NB4 (cell line): ENCODE measurements at regions not wholly inside any gene's neighbourhood (a gene's known extent, or its start where the extent isn't known, plus 50 kb on each side); places are given as distances from the start of the nearest gene placed in this dataset.

Source experiments
- DNase-seq: peaks from one replicate; pipeline ENCODE4 v3.0.0; 2010; ENCODE audit warnings: low read depth
- H3K4me3 ChIP-seq: one replicate; pipeline ENCODE4 v1.5.1; 2011; ENCODE audit warnings: mild to moderate bottlenecking, low read depth, low read length, moderate library complexity
- MYC ChIP-seq: IDR thresholded peaks from 2 replicates; pipeline ENCODE4 v1.6.1; 2011; ENCODE audit warnings: low read depth, low read length
- POLR2A ChIP-seq: IDR thresholded peaks from 2 replicates; pipeline ENCODE4 v1.6.1; 2011; ENCODE audit warnings: mild to moderate bottlenecking; ENCODE audit not compliant: insufficient read length; ENCODE audit errors: extremely low read depth
- TF ChIP-seq, protein P1 (sequence below): IDR thresholded peaks from 2 replicates; pipeline ENCODE4 v1.6.1; 2011; ENCODE audit warnings: low read depth, low read length
- TF ChIP-seq, protein P2 (sequence below): IDR thresholded peaks from one replicate; pipeline ENCODE4 v1.5.1; 2012; ENCODE audit warnings: low read depth, low read length

DNA sequence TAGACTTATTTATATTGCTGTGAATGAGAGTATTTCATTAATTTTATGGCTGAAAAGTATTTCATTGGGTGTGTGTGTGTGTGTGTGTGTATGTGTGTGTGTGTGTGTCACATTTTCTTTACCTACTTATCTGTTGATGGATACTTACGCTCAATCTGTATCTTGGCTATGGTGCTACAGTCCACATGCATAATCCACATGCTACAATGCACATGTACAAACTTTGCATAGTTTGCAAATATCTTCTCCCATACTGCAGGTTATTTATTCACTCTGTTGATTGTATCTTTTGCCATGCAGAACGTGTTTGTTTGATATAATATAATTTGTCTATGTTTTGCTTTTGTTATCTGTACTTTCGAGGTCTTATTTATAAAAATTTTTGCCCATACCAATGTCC lies 167.8 kb downstream of the RAB28 start:
- TF ChIP-seq, protein P1, sequence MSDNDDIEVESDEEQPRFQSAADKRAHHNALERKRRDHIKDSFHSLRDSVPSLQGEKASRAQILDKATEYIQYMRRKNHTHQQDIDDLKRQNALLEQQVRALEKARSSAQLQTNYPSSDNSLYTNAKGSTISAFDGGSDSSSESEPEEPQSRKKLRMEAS: no peak
- no peak for TF ChIP-seq POLR2A
- TF ChIP-seq, protein P2, sequence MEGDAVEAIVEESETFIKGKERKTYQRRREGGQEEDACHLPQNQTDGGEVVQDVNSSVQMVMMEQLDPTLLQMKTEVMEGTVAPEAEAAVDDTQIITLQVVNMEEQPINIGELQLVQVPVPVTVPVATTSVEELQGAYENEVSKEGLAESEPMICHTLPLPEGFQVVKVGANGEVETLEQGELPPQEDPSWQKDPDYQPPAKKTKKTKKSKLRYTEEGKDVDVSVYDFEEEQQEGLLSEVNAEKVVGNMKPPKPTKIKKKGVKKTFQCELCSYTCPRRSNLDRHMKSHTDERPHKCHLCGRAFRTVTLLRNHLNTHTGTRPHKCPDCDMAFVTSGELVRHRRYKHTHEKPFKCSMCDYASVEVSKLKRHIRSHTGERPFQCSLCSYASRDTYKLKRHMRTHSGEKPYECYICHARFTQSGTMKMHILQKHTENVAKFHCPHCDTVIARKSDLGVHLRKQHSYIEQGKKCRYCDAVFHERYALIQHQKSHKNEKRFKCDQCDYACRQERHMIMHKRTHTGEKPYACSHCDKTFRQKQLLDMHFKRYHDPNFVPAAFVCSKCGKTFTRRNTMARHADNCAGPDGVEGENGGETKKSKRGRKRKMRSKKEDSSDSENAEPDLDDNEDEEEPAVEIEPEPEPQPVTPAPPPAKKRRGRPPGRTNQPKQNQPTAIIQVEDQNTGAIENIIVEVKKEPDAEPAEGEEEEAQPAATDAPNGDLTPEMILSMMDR: no peak
- TF ChIP-seq MYC: no peak
- DNase-seq: no peak
- no peak overlapping the region for H3K4me3 ChIP-seq

DNA sequence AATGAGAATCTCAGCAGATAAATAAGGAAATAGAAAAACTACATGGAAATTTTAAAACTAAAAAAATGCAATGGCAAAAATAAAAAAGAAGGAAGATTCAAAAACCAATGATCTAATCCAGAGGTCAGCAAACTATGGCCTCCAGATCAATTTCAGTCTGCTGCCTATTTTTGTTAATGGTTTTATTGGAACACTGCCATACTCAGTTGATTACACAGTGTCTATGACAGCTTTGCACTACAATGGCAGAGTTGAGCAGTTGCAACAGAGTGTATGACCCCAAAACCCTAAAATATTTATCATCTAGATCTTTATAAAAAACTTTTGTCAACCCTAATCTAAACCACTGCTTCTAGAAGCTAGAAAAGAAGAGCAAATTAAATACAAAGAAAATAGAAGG lies 170.3 kb downstream of the RAB28 start:
- no peak for DNase-seq
- TF ChIP-seq MYC (no peak), POLR2A (no peak)
- TF ChIP-seq, protein P1: no peak
- TF ChIP-seq, protein P2: no peak
- no peak overlapping the region for H3K4me3 ChIP-seq

DNA sequence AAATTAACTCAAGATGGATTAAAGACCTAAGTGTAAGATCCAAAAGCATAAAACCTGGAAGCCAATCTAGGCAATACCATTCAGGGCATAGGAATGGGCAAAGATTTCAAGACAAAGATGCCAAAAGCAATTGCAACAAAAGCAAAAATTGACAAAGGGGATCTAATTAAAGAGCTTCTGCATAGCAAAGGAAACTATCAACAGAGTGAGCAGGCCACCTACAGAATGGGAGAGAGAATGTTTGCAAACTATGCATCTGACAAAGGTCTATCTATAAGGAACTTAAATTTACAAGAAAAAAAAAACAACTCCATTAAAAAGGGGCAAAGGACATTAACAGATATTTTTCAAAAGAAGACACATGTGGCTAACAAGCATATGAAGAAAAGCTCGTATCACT lies 171.9 kb downstream of the RAB28 start:
- DNase-seq: no peak
- TF ChIP-seq, protein P2: no peak
- TF ChIP-seq, protein P1: no peak
- TF ChIP-seq MYC: no peak
- no peak for TF ChIP-seq POLR2A
- H3K4me3 ChIP-seq: no peak overlapping the region

DNA sequence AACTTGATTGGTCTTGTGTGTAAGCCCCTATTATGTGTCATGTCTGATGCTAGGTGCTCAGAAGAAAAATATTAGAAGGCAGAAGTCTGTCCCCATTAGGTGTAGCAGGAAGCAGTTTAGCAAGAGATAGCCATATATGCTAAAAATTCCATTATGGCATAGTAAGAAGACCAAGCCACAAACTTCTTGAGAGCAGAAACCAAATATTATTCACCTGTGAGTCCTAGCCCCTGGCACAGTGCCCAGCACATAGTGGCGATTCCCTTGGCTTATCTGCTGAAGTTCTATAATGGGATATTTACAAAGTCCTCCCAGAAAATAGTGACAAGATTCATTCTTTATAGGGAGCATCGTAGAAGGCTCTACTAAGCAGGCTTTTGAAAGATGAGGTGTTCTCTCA lies 174.4 kb downstream of the RAB28 start:
- DNase-seq: no peak
- H3K4me3 ChIP-seq: no peak overlapping the region
- TF ChIP-seq, protein P1: no peak
- TF ChIP-seq, protein P2: no peak
- TF ChIP-seq POLR2A: no peak
- TF ChIP-seq MYC: no peak

DNA sequence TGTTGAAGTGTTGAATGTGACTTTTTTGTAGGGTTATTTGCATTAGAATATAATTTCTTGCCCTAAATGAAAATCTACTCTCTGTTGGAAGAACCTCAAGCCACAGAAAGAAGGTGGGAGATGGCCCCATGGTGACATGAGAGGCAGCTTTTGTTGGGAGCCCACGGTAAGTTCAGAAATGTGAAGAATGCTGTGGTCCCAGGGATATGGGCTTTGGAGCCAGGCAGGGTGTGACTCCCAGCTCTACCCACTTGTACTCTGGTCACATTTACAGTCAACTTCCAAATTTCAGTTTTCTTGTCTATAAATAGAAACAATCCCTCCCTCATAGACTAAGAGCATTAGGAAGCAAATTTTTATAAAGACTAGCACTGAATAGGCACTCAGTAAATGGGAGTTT lies 177.8 kb downstream of the RAB28 start:
- no peak for DNase-seq
- TF ChIP-seq MYC: no peak
- TF ChIP-seq, protein P1: no peak
- H3K4me3 ChIP-seq: no peak overlapping the region

DNA sequence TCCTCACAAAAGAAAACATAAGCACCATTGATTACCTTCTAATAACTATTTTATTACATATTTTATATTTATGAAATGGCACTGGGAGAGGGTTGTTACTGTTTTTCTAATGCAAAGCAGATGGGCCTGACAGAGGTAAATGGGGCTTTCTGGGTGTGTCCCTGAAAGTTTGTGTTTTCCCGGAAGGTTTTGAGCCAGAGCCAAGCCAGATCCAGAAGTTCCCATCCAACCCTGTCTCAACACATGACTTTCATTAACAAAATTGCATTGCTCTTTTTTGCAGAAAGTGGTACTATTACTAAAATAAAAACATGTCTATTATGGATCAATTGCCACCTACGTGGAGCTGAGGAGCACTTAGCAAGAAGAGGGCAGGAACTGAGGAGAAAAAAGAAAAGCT lies 181.3 kb downstream of the RAB28 start:
- TF ChIP-seq, protein P1: no peak
- TF ChIP-seq MYC (no peak), POLR2A (no peak)
- TF ChIP-seq, protein P2: no peak
- DNase-seq: no peak
- H3K4me3 ChIP-seq: no peak overlapping the region
